ENCODE measurements at regions not wholly inside any gene's neighbourhood (a gene's known extent, or its start where the extent isn't known, plus 50 kb on each side); places are given as distances from the start of the nearest gene placed in this dataset.

GRCh38 chr3:145936971-145937370 lies 224.0 kb downstream of the PLOD2 start:
- TF ChIP-seq CTCF (IDR thresholded peaks at IDR 0.05) = no peak
- TF ChIP-seq POLR2A (IDR thresholded peaks at IDR 0.05) = no peak
